HepG2 (cell line): ENCODE measurements at regions not wholly inside any gene's neighbourhood (a gene's known extent, or its start where the extent isn't known, plus 50 kb on each side); places are given as distances from the start of the nearest gene placed in this dataset.

Experiments
- ATAC-seq: fragments of 200-7000 bp; cut with Tn5 transposase; 3 replicates; pipeline ENCODE4 v1.9.1; 2020; ENCODE audit warnings: mild to moderate bottlenecking, moderate library complexity
- BruUV-seq: library from RNA; stranded (reverse); fragments of 400-500 nt; replicated peaks from 2 replicates; lab custom pipeline; 2021; lab: Mats Ljungman, UMichigan
- CTCF ChIA-PET: fragments of 300-600 bp; formaldehyde crosslinking; extraction: SDS; loops from one replicate; lab custom pipeline; 2021; ENCODE audit warnings: low total read pairs, inconsistent platforms, low intra/inter-chr PET ratio; lab: Yijun Ruan, JAX
- POLR2A ChIA-PET: fragments of 350-600 bp; sonication (Branson Sonifier 250); formaldehyde crosslinking; loops from one replicate; lab custom pipeline; 2020; ENCODE audit warnings: antibody characterized with exemption, inconsistent platforms; lab: Yijun Ruan, JAX
- DNase-seq: peaks from one replicate; pipeline ENCODE4 v3.0.0-alpha.2; 2015; ENCODE audit warnings: low spot score
- FAIRE-seq: peaks from 3 replicates; lab custom pipeline; 2011; peaks lifted over from hg19 to GRCh38; lab: Jason Lieb, UNC
- H2AFZ ChIP-seq: one replicate; pipeline ENCODE4 v1.6.1; 2011; ENCODE audit warnings: low read length, inconsistent platforms
- H3K27ac ChIP-seq: fragments of 300-600 bp; 3 replicates; pipeline ENCODE4 v1.8.0; 2011; ENCODE audit warnings: mixed run types, mild to moderate bottlenecking, mixed read lengths, low read length, inconsistent platforms; ENCODE audit not compliant: insufficient read depth; ENCODE audit errors: extremely low read length
- H3K27me3 ChIP-seq, 2 experiments: fragments of 200-600 bp in 1 of 2; 2 replicates in 1 of 2; 3 replicates in 1 of 2; pipeline versions ENCODE4 v1.6.0 to v1.8.0; 2011; ENCODE audit warnings: low read length in 2 of 2, mild to moderate bottlenecking in 2 of 2, moderate library complexity in 2 of 2, inconsistent platforms in 1 of 2; ENCODE audit not compliant: insufficient read depth in 2 of 2, control insufficient read depth in 1 of 2
- H3K36me3 ChIP-seq, 2 experiments: fragments of 200-600 bp in 1 of 2; replicated peaks in 1 of 2; 2 replicates in 1 of 2; 3 replicates in 1 of 2; pipeline versions ENCODE4 v1.5.1 to v1.8.0; 2011; ENCODE audit warnings: low read length in 2 of 2, inconsistent platforms in 1 of 2; ENCODE audit not compliant: insufficient read depth in 2 of 2, control insufficient read depth in 1 of 2
- H3K4me1 ChIP-seq: 2 replicates; pipeline ENCODE4 v1.5.1; 2012; ENCODE audit warnings: low read length, inconsistent platforms; ENCODE audit not compliant: insufficient read depth
- H3K4me2 ChIP-seq: 2 replicates; pipeline ENCODE4 v1.6.0; 2011; ENCODE audit warnings: low read depth, low read length, inconsistent platforms
- H3K4me3 ChIP-seq, 3 experiments: fragments of 200-600 bp in 1 of 3; sonication (generic), shearing (Covaris generic) in 1 of 3; replicated peaks in 1 of 3; 2 replicates each; pipeline ENCODE4 v1.5.1; 2011 to 2016; ENCODE audit warnings: low read length in 3 of 3, inconsistent platforms in 2 of 3, low read depth in 2 of 3, mild to moderate bottlenecking in 2 of 3, control low read depth in 1 of 3, mixed read lengths in 1 of 3; ENCODE audit not compliant: insufficient read depth in 1 of 3
- H3K79me2 ChIP-seq: one replicate; pipeline ENCODE4 v1.6.1; 2011; ENCODE audit warnings: low read length, inconsistent platforms; ENCODE audit not compliant: insufficient read depth
- H3K9ac ChIP-seq: 2 replicates; pipeline ENCODE4 v1.6.0; 2011; ENCODE audit warnings: mild to moderate bottlenecking, low read depth, low read length, inconsistent platforms; ENCODE audit not compliant: insufficient read depth
- H3K9me3 ChIP-seq: 2 replicates; pipeline ENCODE4 v1.5.1; 2012; ENCODE audit warnings: mild to moderate bottlenecking, low read length
- H4K20me1 ChIP-seq: 2 replicates; pipeline ENCODE4 v1.6.0; 2011; ENCODE audit warnings: inconsistent platforms, mild to moderate bottlenecking, low read length, moderate library complexity; ENCODE audit not compliant: insufficient read depth
- CBX2 ChIP-seq, 2 experiments: fragments of 200-600 bp in 1 of 2; sonication (generic); formaldehyde crosslinking in 1 of 2; IDR thresholded peaks; 2 replicates each; pipeline versions ENCODE4 v1.7.0 to v1.8.1; 2018 to 2022; ENCODE audit warnings: low read depth in 2 of 2, low read length in 1 of 2, mild to moderate bottlenecking in 1 of 2, missing genetic modification reagents in 1 of 2
- CENPX ChIP-seq: sonication (generic); formaldehyde crosslinking; IDR thresholded peaks from 2 replicates; pipeline ENCODE4 v1.9.0; 2021; ENCODE audit warnings: mild to moderate bottlenecking, missing genetic modification reagents, moderate library complexity
- CTCF ChIP-seq: sonication (generic); formaldehyde crosslinking; IDR thresholded peaks from 2 replicates; pipeline ENCODE4 v1.5.0; 2020; ENCODE audit warnings: mild to moderate bottlenecking, missing genetic modification reagents, moderate library complexity
- FOSL1 ChIP-seq: sonication (generic); formaldehyde crosslinking; IDR thresholded peaks from 2 replicates; pipeline ENCODE4 v1.9.0; 2021; ENCODE audit warnings: missing genetic modification reagents, borderline replicate concordance
- HNF4G ChIP-seq, 2 experiments: sonication (generic) in 1 of 2; formaldehyde crosslinking in 1 of 2; IDR thresholded peaks; 2 replicates each; pipeline versions ENCODE4 v1.4.0 to v1.6.1; 2011 to 2020; ENCODE audit warnings: borderline replicate concordance in 2 of 2, low read depth in 2 of 2, mild to moderate bottlenecking in 2 of 2, low read length in 1 of 2, missing genetic modification reagents in 1 of 2, moderate library complexity in 1 of 2
- MXI1 ChIP-seq: IDR thresholded peaks from 3 replicates; pipeline ENCODE4 v1.6.1; 2012; ENCODE audit warnings: low read depth, low read length, inconsistent platforms, borderline replicate concordance
- NR2F1 ChIP-seq, 2 experiments: fragments of 450-650 bp in 1 of 2; formaldehyde crosslinking in 1 of 2; IDR thresholded peaks; 2 replicates each; pipeline versions ENCODE4 v1.5.0 to v1.6.1; 2016 to 2020; ENCODE audit warnings: mild to moderate bottlenecking in 1 of 2, missing compliant biosample characterization in 1 of 2, missing genetic modification reagents in 1 of 2, moderate library complexity in 1 of 2
- SCMH1 ChIP-seq: sonication (generic); formaldehyde crosslinking; IDR thresholded peaks from 2 replicates; pipeline ENCODE4 v1.9.0; 2021; ENCODE audit warnings: missing genetic modification reagents, mild to moderate bottlenecking, borderline replicate concordance
- SYNCRIP ChIP-seq: fragments of 200-400 bp; formaldehyde crosslinking; IDR thresholded peaks from 2 replicates; pipeline ENCODE4 v1.6.1; 2018; ENCODE audit warnings: mild to moderate bottlenecking, low read depth, low read length; ENCODE audit not compliant: insufficient read depth
- ZNF101 ChIP-seq: sonication (generic); formaldehyde crosslinking; IDR thresholded peaks from 2 replicates; pipeline ENCODE4 v1.4.0; 2020; ENCODE audit warnings: mild to moderate bottlenecking, low read depth, missing genetic modification reagents, borderline replicate concordance
- ZNF383 ChIP-seq: sonication (generic); formaldehyde crosslinking; IDR thresholded peaks from 2 replicates; pipeline ENCODE4 v1.4.0; 2020; ENCODE audit warnings: missing genetic modification reagents, mild to moderate bottlenecking, borderline replicate concordance
- ZNF446 ChIP-seq: sonication (generic); formaldehyde crosslinking; IDR thresholded peaks from 2 replicates; pipeline ENCODE4 v1.5.0; 2020; ENCODE audit warnings: mild to moderate bottlenecking, missing genetic modification reagents
- ZNF567 ChIP-seq: sonication (generic); formaldehyde crosslinking; IDR thresholded peaks from 2 replicates; pipeline ENCODE4 v1.8.1; 2023; ENCODE audit warnings: mild to moderate bottlenecking, missing genetic modification reagents, borderline replicate concordance
- ZNF598 ChIP-seq: sonication (generic); formaldehyde crosslinking; IDR thresholded peaks from 2 replicates; pipeline ENCODE4 v1.5.1; 2020; ENCODE audit warnings: mild to moderate bottlenecking, missing genetic modification reagents, borderline replicate concordance
- ZNF7 ChIP-seq: IDR thresholded peaks from 2 replicates; pipeline ENCODE4 v1.6.1; 2016; ENCODE audit warnings: missing biosample characterization, missing genetic modification reagents
- ZNF780A ChIP-seq: sonication (generic); formaldehyde crosslinking; IDR thresholded peaks from 2 replicates; pipeline ENCODE4 v1.8.0; 2022; ENCODE audit warnings: mild to moderate bottlenecking, missing genetic modification reagents, moderate library complexity
- ZNF790 ChIP-seq: sonication (generic); formaldehyde crosslinking; IDR thresholded peaks from 2 replicates; pipeline ENCODE4 v1.8.0; 2022; ENCODE audit warnings: missing genetic modification reagents, mild to moderate bottlenecking, borderline replicate concordance
- in situ Hi-C: cut with HindIII; loops from 2 replicates; pipeline ENCODE4 v1.10.0; 2017; ENCODE audit warnings: low pct_unique_long_range_greater_than_20kb; ENCODE audit not compliant: extremely low pct_ligation_motif_present
- intact Hi-C: fragments of 100-400 bp; cut with micrococcal nuclease; formaldehyde crosslinking; loops from one replicate; pipeline ENCODE4 v1.10.0; 2022; ENCODE audit not compliant: unreplicated experiment

GRCh38 chr2:198382811-198383210 is 578.4 kb downstream of the PLCL1 start:
- no peaks in the 10 kb centered on the region for H3K27me3 ChIP-seq
- no peaks in the 10 kb centered on the region for H3K9me3 ChIP-seq
- no peak overlapping the region for H2AFZ ChIP-seq
- no peak overlapping the region for H3K27ac ChIP-seq
- H4K20me1 ChIP-seq = no peaks in the 10 kb centered on the region
- no peaks in the 10 kb centered on the region for H3K79me2 ChIP-seq
- TF ChIP-seq SYNCRIP = no peak
- TF ChIP-seq ZNF101 (CRISPR knock-in tag) = no peak
- TF ChIP-seq ZNF598 (CRISPR knock-in tag) = no peak
- TF ChIP-seq FOSL1 = no peak
- TF ChIP-seq CENPX (CRISPR knock-in tag) = no peak
- no peak for TF ChIP-seq ZNF790 (CRISPR knock-in tag)
- TF ChIP-seq CBX2 (IDR thresholded peaks at IDR 0.05; ENCODE audit: low read depth, low read length) = no peak
- TF ChIP-seq CBX2 (CRISPR knock-in tag; IDR thresholded peaks at IDR 0.05; ENCODE audit: low read depth) = no peak
- no peak for TF ChIP-seq ZNF383 (CRISPR knock-in tag)
- no peak for TF ChIP-seq ZNF446 (CRISPR knock-in tag)
- TF ChIP-seq NR2F1 (CRISPR knock-in tag; IDR thresholded peaks at IDR 0.05) = no peak
- no peak for TF ChIP-seq ZNF780A (CRISPR knock-in tag)
- TF ChIP-seq CTCF (CRISPR knock-in tag) = no peak
- TF ChIP-seq HNF4G (IDR thresholded peaks at IDR 0.05; ENCODE audit: borderline replicate concordance, low read depth, low read length) = no peak
- TF ChIP-seq HNF4G (CRISPR knock-in tag; IDR thresholded peaks at IDR 0.05; ENCODE audit: borderline replicate concordance, low read depth) = no peak
- no peak for TF ChIP-seq ZNF567
- TF ChIP-seq MXI1 = no peak
- TF ChIP-seq SCMH1 (CRISPR knock-in tag) = no peak
- no peak for TF ChIP-seq ZNF7 (CRISPR knock-in tag)
- CTCF ChIA-PET = no interaction called here
- no peaks in the 10 kb centered on the region for H3K36me3 ChIP-seq
- H3K9ac ChIP-seq = no peak overlapping the region
- no peaks in the 10 kb centered on the region for H3K4me1 ChIP-seq
- BruUV-seq = no TSS peak
- H3K4me2 ChIP-seq = no peak overlapping the region
- FAIRE-seq = no peak
- no peak for DNase-seq
- in situ Hi-C loops (no loop called here), intact Hi-C loops (no loop called here)
- ATAC-seq = no peak
- no peak overlapping the region for H3K4me3 ChIP-seq
- POLR2A ChIA-PET = no interaction called here
